ENCODE measurements at regions not wholly inside any gene's neighbourhood (a gene's known extent, or its start where the extent isn't known, plus 50 kb on each side); places are given as distances from the start of the nearest gene placed in this dataset.

DNA sequence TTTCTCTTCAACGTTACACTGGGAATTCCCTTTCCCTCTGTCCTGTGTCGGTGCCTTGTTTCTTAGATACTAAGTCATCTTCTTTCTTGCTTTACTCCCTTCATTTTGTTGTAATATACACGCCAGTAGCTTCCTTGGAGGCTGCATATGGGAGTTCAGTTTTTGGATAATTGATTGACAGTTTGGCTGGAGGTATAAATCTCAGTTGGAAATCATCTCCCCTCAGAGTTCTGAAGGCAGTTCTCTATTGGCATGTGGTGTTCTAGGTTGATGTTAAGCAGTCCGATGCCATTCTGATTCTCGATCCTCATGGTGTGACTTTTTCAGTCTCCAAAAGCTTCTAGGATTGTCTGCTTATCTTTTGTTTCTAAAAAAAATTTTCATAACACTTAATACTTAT lies 152.5 kb upstream of the GLI2 start:
- intact Hi-C loops (cut with DNase I), result no loop called here
- no peak overlapping the region for H3K27ac ChIP-seq
- no peak overlapping the region for H3K4me3 ChIP-seq
- H3K27me3 ChIP-seq, result peaks cover 11% of the 10 kb centered on the region
- no peaks in the 10 kb centered on the region for H3K36me3 ChIP-seq
- TF ChIP-seq, protein P1, sequence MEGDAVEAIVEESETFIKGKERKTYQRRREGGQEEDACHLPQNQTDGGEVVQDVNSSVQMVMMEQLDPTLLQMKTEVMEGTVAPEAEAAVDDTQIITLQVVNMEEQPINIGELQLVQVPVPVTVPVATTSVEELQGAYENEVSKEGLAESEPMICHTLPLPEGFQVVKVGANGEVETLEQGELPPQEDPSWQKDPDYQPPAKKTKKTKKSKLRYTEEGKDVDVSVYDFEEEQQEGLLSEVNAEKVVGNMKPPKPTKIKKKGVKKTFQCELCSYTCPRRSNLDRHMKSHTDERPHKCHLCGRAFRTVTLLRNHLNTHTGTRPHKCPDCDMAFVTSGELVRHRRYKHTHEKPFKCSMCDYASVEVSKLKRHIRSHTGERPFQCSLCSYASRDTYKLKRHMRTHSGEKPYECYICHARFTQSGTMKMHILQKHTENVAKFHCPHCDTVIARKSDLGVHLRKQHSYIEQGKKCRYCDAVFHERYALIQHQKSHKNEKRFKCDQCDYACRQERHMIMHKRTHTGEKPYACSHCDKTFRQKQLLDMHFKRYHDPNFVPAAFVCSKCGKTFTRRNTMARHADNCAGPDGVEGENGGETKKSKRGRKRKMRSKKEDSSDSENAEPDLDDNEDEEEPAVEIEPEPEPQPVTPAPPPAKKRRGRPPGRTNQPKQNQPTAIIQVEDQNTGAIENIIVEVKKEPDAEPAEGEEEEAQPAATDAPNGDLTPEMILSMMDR (IDR thresholded peaks at IDR 0.05), result no peak
- DNase-seq (ENCODE audit: low spot score in 2 of 2), result no peak
- H3K4me1 ChIP-seq, result no peaks in the 10 kb centered on the region
- no peaks in the 10 kb centered on the region for H3K9me3 ChIP-seq

DNA sequence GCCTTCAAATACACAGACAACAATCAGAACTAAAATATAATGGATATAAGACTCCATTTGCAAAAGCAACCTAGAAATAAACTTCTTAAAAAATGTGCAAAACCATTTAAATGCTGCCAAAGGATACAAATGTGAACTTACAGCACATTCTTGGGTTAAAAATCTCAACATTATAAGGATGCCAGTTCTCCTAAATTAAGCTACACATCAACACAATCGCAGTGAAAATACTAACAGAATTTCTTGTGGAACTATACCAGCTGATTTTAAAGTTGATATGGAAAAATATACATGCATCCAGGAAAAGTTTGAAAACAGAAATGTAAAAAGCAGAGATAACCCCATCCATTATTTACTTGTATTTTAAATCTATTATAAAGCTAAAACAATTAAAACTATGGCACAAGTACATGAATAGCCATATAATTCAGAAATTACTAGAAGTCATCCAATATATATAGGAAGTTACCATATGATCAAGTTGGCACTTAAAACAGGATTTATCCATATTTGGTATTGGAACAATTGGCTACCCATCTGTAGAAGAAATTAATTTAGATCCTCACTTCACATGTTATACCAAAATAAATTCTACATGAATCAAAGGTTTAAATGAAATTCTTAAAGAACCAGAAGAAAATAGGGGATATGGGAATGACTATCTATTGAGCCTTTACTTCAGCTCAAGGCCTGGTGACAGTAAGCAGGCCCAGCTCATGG lies 151.7 kb upstream of the GLI2 start:
- intact Hi-C loops (cut with DNase I), result no loop called here

DNA sequence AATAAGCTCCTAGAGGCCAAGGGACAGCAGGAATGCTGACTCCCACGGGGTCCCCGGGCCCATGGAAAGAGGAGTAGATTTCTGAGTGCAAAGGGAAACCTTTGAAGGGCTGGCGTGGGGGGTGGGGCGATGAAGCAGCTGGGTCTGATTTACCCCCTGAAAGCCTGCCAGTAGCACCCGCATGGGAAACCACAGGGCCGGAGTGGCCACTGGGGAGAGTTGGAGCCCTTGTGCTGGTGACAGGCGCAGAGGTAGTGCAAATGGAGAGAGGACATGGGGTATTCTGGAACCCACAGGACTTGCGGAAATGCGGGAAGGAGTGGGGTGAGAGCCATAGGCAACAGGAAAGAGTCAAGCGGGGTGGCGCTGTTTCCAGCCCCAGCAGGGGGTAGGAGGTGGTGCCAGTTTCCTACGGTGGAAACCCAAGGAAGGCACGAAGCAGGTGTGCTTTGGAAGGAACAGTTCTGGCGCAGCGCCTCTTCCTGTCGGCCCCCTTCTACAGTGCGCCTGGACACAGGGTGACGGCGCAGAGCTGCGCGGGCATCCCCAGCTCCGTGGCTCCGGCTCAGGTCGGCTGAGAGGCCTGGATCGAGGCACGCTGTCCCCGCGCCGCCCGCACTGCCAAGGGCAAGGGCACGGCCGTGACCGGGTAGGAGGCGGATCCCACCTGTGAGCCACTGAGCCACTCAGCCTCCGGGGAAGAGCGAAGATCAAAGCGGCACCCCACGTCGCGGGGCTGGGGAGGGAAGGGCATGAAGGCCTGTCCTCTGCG lies 149.0 kb upstream of the GLI2 start:
- Histone ChIP-seq H3K4me3 (peak overlapping the region in 1 of 2 donors; percentile 27), H3K27me3 (peaks cover 11% of the 10 kb centered on the region), H3K27ac (no peak overlapping the region), H3K4me1 (no peaks in the 10 kb centered on the region), H3K36me3 (no peaks in the 10 kb centered on the region), H3K9me3 (no peaks in the 10 kb centered on the region)
- intact Hi-C loops (cut with DNase I), result no loop called here
- TF ChIP-seq, protein P1 (IDR thresholded peaks at IDR 0.05), result no peak
- DNase-seq (ENCODE audit: low spot score in 2 of 2), result no peak

More for the DNA sequence above, 151.7 kb upstream of the GLI2 start:
- DNase-seq (ENCODE audit: low spot score in 2 of 2), result no peak
- Histone ChIP-seq H3K9me3 (no peaks in the 10 kb centered on the region), H3K27ac (no peak overlapping the region), H3K27me3 (peaks cover 11% of the 10 kb centered on the region), H3K4me3 (no peak overlapping the region), H3K4me1 (no peaks in the 10 kb centered on the region), H3K36me3 (no peaks in the 10 kb centered on the region)
- TF ChIP-seq, protein P1 (IDR thresholded peaks at IDR 0.05), result no peak

DNA sequence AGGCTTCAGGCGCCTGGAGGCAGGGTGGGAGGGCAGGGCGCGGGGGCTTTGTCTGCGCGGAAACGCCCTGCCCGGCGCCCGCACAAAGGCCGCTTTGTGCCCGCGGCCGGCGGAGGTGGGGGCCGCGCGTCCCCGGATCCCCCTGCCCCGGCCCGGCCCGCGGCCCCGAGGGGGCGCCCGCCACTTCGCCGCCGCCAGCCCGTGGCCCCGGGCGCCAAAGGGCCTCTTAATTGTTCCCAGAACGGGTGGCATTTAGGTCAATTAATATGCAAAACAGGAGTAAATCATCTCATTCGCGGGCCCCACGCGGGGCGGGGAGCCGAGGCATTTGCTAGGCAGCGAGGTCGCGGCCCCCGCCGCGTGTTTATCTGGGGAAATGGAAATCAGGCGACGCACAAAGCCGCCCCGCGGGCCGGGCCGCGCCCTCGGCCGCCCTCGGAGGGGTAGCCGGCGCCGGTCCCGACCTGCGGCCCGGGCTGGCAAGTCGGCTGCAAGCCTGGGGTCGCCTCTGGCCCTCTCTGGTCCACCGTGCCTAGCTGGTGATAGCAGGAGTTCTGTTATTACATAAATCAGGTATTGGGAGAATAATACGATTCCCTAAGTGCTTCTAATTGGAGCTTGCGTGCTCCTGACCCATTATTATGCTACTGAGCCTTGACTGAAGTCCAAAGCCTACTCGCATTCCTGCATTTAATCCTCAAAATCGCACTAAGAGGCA lies 148.2 kb upstream of the GLI2 start:
- no peak for DNase-seq (ENCODE audit: low spot score in 2 of 2)
- Histone ChIP-seq H3K36me3 (no peaks in the 10 kb centered on the region), H3K27me3 (peaks cover 11% of the 10 kb centered on the region), H3K4me3 (peak overlapping the region in 1 of 2 donors; percentile 27), H3K27ac (no peak overlapping the region), H3K4me1 (no peaks in the 10 kb centered on the region), H3K9me3 (no peaks in the 10 kb centered on the region)
- intact Hi-C loops (cut with DNase I), result no loop called here
- TF ChIP-seq, protein P1 (IDR thresholded peaks at IDR 0.05), result no peak

DNA sequence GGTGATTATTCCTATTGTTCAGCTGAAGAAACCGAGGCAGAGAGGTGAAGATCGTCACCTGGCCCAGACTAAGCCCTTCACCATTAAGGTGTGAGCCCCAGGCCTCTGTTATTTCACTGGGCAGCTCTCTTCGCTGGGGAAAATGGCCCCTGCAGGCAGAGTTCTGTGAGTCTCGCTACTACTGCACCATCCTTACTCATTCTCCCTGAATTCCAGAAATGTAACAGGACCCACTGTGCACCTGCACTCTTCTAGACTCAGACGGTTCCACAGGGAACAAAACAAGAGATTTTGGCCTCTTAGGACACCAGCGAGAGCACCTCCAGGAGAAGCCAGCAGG lies 147.7 kb upstream of the GLI2 start:
- Histone ChIP-seq H3K4me1 (no peaks in the 10 kb centered on the region), H3K27me3 (peaks cover 11% of the 10 kb centered on the region), H3K4me3 (no peak overlapping the region), H3K9me3 (no peaks in the 10 kb centered on the region), H3K27ac (no peak overlapping the region), H3K36me3 (no peaks in the 10 kb centered on the region)
- TF ChIP-seq, protein P1 (IDR thresholded peaks at IDR 0.05), result no peak
- no peak for DNase-seq (ENCODE audit: low spot score in 2 of 2)
- intact Hi-C loops (cut with DNase I), result no loop called here

All from ascending aorta (tissue), 2 donors.